ENCODE measurements at regions not wholly inside any gene's neighbourhood (a gene's known extent, or its start where the extent isn't known, plus 50 kb on each side); places are given as distances from the start of the nearest gene placed in this dataset.
"Not testable (repeated sequence)": the region's sequence is repeated elsewhere in the genome, so short reads cannot be mapped to it uniquely, and the experiment has no call there.

DNA sequence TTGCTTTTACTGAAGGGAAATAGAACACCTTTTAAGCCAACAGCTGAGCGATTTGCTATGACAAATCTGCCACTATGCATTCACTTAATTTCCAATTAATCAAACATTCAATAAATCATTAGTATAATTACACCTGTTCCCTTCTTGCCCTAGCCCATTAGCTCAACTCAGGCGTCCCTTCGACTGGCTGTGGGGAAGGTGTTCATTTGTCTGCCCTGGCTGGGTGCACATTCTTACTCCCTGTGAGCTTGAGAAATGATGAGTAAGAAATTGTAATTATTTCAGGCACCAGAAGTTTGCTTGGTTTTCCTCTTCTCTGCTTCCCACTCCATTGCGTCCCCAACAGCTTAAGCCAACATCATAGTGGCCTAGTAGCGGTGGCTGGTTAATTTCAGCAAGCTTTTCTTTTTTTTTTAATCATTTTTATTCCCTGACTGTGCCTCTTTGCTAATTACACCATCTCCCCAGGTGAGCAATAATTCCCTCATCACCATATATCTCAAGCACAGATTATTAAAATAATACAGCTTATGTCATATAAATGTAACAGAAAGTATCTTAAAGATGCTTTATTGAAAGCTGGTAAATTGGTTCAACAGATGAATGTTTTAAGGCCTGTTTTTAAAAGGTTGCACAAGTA, 623.9 kb upstream of the RBFOX1 start:
- DNase-seq, result no peak

DNA sequence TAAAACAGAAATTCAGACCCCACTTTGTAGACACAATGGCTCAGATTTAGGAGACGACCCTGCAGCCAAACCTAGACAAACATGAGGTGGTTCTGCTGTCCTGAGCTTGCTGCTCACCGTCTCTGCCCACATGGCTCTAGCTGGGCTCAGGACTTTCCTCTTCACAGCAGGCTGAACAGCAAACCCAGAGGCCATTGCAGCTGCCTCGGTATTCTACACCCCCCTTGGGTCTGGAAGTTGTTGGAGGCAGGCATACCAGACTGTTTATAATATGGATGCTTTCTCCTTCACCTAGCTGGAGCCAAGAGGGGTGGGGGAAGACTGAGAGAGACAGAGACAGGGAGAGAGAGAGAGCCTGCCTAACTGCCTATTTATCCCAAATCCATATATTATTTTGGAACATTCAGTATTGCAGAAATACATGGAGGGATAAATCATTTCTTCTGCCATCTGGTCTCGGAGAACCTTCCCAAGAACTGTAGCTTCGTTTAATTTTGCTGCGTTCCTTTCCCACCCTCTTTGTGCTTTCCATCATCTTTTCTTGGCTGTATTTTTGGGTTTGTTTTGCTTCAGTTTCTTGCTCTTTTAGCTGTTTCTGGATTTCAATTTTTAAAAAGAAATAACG, 628.2 kb upstream of the RBFOX1 start:
- DNase-seq, result no peak

- no peak for DNase-seq
Measured at GRCh38 chr16:6701096-6701495, 631.5 kb upstream of the RBFOX1 start.

DNA sequence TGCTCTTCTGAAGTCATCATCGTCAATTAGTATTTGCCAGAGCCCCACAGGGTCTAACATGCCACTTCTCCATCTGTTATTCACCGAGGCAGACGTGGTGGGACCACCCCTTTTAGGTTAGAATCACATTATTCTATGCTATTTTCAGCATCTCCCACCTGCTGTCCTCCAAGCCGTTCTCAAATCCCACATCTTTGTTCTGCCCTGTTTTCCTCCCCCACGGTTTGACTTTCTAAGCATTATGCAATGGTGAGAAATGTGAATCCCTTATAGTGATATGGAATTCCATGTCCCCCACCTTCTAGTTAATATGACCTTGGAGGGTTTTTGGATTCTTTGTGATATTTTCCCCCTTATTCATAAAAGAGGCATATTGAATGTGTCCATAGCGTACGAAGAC, 634.1 kb upstream of the RBFOX1 start:
- no peak for DNase-seq

DNA sequence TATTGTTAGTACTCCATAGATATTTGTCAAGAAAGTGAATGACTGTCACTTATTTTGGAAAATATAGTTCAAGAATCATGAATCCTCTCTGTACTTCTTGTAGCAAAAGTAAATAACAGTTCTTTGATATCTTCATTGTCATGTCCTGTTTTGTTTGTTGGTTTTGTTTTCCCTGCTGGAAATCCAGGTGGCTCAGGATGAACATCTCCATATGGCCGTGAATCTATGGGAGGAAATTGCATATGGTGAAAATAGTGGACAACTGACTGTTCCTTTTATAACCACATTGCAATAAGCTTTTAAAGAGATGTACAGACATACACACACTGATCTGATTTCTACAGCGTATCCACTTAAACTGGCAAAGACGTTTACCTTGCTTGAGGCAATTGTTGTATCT, 637.0 kb upstream of the RBFOX1 start:
- no peak for DNase-seq

- no peak for DNase-seq
Measured at GRCh38 chr16:6694636-6695035, 638.0 kb upstream of the RBFOX1 start.

DNA sequence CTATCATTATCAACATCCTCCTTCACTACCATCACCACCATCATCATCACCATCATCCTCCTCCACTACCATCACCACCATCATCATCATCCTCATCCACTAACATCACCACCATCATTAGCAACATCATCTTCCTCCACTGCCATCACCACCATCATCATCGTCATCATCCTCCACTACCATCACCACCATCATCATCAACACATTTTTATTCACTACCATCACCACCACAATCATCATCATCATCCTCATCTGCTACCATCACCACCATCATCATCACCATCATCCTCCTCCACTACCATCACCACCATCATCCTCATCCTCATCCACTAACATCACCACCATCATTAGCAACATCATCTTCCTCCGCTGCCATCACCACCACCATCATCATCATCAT, 639.2 kb upstream of the RBFOX1 start:
- DNase-seq, result not testable (repeated sequence)

DNA sequence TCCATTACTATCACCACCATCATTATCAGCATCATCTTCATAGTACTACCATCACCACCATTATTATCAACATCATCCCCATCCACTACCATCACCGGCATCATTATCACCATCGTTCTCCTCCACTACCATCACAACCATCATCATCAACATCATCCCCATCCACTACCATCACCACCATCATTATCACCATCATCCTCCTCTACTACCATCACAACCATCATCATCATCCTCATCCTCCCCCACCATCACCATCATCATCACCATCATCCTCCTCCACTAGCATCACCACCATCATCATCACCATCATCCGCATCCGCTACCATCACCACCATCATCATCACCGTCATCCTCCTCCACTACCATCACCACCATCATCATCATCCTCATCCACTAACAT, 639.8 kb upstream of the RBFOX1 start:
- no peak for DNase-seq

GRCh38 chr16:6690741-6691140, 641.9 kb upstream of the RBFOX1 start:
- DNase-seq, result no peak

DNA sequence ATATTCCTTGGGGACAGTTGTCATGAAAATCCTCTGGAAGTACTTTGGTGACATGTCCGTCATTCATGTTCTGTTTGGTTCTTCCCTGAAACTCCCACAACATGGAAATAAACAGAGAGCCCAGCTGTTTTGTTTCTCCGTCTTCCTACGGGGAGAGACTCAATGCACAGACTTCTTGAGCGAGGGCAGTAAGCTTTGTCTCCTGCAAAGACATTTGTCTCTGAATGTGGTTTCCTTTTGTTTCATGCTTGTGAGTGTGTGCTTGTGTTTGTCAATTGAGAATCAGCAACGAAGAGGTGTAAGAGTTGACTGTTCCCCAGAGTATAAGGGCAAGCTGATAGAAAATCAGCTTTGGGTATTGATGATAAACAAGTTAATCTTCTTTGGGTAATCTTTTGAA, 643.0 kb upstream of the RBFOX1 start:
- no peak for DNase-seq

GRCh38 chr16:6687593-6687992, 645.1 kb upstream of the RBFOX1 start:
- DNase-seq, result no peak

DNA sequence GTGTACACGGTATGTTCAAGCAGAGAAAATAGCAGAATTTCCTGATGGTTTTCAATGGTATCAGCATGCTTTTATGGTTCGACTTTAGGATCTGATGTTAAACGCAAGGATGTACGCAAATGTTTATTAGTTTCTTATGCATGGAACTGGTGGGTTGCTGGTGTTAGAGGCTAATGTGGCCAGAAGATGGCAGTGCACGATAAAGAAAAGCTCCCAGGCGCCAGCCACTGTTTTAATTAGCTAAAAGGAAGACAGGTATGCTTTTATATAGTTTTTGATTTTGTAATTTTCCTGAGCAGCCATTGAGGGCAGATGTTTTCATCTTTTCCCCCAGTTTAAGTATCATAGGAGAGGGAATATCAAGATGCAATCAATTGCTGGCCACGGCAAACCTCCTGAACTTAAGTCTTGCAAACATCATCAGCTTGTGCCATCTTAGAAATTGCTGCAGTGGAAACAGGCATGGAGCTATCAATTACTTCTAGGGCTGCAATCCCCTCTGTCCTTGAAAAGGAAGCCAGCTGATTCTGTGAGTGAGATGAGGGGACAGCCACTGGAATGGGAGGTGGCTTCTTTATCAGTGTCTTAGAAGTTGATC, 648.5 kb upstream of the RBFOX1 start:
- DNase-seq, result no peak

- DNase-seq, result no peak
Measured at GRCh38 chr16:6682142-6682811, 650.4 kb upstream of the RBFOX1 start.

- no peak for DNase-seq
Measured at GRCh38 chr16:6678586-6678985, 654.1 kb upstream of the RBFOX1 start.

DNA sequence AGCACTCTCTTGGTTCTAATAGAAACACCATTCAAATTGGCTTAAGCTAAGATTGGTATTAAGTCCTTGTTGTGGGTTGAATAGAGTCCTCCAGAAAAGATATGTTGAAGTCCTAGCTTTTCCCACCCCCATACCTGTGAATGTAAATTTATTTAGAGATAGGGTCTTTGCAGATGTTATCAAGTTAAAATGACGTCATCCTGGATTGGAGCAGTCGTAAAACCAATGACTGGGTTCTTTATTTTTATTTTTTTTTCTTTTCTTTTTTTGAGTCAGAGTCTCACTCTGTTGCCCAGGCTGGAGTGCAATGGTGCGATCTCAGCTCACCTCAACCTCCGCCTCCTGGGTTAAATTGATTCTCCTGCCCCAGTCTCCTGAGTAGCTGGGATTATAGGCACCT, 658.6 kb upstream of the RBFOX1 start:
- no peak for DNase-seq

- DNase-seq, result no peak
Measured at GRCh38 chr16:6672507-6672906, 660.1 kb upstream of the RBFOX1 start.

GRCh38 chr16:6667393-6667792, 665.3 kb upstream of the RBFOX1 start:
- DNase-seq, result no peak

GRCh38 chr16:6665126-6665525, 667.5 kb upstream of the RBFOX1 start:
- no peak for DNase-seq

DNA sequence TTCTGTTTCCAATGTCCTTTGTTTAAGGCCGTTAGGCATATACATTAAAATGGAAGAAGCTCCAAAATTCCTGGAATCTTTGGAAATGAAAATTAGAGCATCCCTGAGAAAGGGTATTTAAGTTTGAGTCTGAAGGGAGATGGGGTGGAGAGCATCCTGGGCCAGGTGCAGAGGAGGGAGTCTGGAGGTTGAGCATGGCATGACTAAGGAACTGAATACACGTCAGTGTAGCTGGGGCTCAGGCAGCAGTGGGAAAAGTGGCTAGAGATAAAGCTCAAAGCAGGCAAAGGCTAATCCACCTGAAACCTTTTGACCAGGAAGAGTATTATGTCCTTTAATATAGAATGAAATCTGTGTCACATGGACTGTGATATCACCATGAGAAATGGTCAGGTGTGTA, 669.0 kb upstream of the RBFOX1 start:
- DNase-seq, result no peak

- DNase-seq, result no peak
Measured at GRCh38 chr16:6656760-6657159, 675.9 kb upstream of the RBFOX1 start.

GRCh38 chr16:6646891-6647290, 685.8 kb upstream of the RBFOX1 start:
- no peak for DNase-seq

DNA sequence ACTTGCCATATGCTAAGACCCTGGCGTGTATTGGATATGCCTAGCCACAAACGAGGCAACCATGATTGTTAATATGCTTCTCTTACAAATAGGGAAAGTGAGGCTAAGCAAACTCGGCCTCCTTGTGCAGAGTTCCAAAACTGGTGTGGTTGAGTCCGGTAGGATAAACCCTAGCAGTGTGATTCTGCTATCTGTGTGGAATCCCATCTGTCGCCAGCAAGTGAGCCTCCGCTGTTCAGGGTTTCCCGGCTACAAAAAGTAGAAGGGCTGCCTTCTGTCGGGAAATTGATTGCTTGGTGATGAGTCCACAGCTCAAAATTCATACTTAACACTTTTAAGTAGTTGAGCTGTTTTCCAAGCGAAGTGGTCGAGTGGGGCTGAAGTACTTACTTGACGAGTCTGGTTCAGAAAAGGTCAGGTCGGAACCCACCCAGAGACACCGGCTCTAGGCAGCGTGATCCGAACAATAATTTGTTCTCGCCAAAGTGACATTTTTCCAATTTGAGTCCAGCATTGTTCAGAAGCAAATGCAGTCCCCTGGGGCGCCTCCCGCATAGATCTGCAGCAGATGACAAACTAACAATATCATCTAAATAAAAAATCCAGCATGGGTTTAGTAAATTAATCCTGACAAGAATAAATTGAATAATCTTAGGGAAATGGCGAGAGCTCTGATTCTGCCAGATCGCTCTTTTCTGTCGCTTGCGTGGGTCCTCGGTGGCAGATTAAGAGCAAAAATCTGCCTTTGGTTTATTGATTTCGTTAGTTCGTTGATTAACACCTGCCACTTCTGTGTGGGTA, 686.7 kb upstream of the RBFOX1 start:
- no peak for DNase-seq

DNA sequence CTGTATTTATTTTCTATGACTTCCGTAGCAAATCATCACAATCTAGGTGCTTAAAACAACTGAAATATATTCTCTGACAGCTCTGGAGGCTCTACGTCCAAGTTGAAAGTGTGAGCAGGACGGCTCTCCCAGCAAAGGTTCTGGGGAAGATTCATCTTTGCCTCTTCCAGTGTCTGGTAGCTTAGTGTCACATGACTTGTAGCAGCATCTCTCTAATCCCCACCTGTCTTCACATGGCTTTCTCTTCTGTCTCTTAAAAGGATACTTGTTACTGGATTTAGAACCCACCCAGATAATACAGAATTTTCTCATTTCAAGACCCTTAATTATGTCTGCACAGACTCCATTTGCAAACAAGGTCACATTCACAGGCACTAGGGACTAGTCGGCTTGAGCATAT, 687.7 kb upstream of the RBFOX1 start:
- DNase-seq, result no peak
